ENCODE measurements at regions not wholly inside any gene's neighbourhood (a gene's known extent, or its start where the extent isn't known, plus 50 kb on each side); places are given as distances from the start of the nearest gene placed in this dataset.

GRCh38 chr16:64149756-64150155, 972.1 kb downstream of the CDH11 start:
- RAD21 ChIA-PET (ENCODE audit: unreplicated experiment) = no interaction called here
- H3K36me3 ChIP-seq (ENCODE audit: control insufficient read depth in 2 of 2, insufficient read depth in 2 of 2, low read length in 1 of 2) = no peaks in the 10 kb centered on the region
- no TSS peak for BruUV-seq (replicated peaks)
- no peak overlapping the region for H3K4me2 ChIP-seq (ENCODE audit: control insufficient read depth, insufficient read depth)
- no peak overlapping the region for H3K4me3 ChIP-seq
- POLR2A ChIA-PET = no interaction called here
- ATAC-seq = no peak
- H3K9ac ChIP-seq (ENCODE audit: control insufficient read depth, insufficient read depth, low read length) = no peak overlapping the region
- no peak overlapping the region for H3K27ac ChIP-seq (ENCODE audit: control insufficient read depth, insufficient read depth)
- no peaks in the 10 kb centered on the region for H3K9me3 ChIP-seq (replicated peaks; ENCODE audit: control insufficient read depth, insufficient read depth, low read length)
- no peaks in the 10 kb centered on the region for H3K4me1 ChIP-seq (ENCODE audit: control insufficient read depth, insufficient read depth, low read length)
- H3K79me2 ChIP-seq (ENCODE audit: control insufficient read depth, insufficient read depth, low read length) = no peaks in the 10 kb centered on the region
- SMC1A ChIA-PET (ENCODE audit: uncharacterized antibody, unreplicated experiment) = no interaction called here
- DNase-seq (ENCODE audit: low read depth, low spot score) = no peak
- H3K27me3 ChIP-seq (replicated peaks in 1 of 2; ENCODE audit: control insufficient read depth in 2 of 2, insufficient read depth in 2 of 2, low read length in 1 of 2) = no peaks in the 10 kb centered on the region
- in situ Hi-C loops (cut with MboI) = no loop called here
- CTCF ChIA-PET = no interaction called here
- TF ChIP-seq JUNB (IDR thresholded peaks at IDR 0.05) = no peak
- TF ChIP-seq, protein P1, sequence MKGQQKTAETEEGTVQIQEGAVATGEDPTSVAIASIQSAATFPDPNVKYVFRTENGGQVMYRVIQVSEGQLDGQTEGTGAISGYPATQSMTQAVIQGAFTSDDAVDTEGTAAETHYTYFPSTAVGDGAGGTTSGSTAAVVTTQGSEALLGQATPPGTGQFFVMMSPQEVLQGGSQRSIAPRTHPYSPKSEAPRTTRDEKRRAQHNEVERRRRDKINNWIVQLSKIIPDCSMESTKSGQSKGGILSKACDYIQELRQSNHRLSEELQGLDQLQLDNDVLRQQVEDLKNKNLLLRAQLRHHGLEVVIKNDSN (IDR thresholded peaks at IDR 0.05; ENCODE audit: borderline replicate concordance, extremely low read length, insufficient read depth, low read depth, low read length) = no peak
- TF ChIP-seq RFX5 (IDR thresholded peaks at IDR 0.05; ENCODE audit: low read depth, low read length) = no peak
- no peak for TF ChIP-seq RELA (IDR thresholded peaks at IDR 0.05; ENCODE audit: borderline replicate concordance, partially characterized antibody)
- no peak overlapping the region for H2AFZ ChIP-seq (ENCODE audit: control insufficient read depth, low read depth, low read length)
- intact Hi-C loops (cut with micrococcal nuclease; ENCODE audit: unreplicated experiment) = no loop called here
- 0% methylated on average over 2 of the region's 2 CpGs for WGBS (ENCODE audit: insufficient coverage, insufficient replicate concordance, low lambda C conversion rate, missing lambda C conversion rate)
- H4K20me1 ChIP-seq (ENCODE audit: control insufficient read depth, insufficient read depth) = no peaks in the 10 kb centered on the region
- no peak for FAIRE-seq

DNA sequence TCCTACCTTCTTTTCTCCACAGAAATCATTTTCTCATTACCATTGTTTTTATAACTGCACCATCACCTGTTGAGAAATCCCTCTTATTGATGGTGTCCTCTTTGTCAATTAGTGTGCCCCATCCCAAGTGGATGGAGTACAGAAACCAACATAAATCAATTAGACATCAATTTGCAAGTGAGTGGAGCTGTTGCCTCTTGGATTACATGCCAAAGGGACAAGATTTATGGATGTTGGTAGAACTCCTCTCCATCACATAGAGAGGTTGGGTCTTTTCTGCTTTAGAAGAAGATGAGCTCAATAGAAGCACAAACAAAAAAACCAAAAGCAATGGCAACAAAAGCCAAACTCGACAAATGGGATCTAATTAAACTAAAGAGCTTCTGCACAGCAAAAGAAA, 973.5 kb downstream of the CDH11 start:
- Histone ChIP-seq H3K4me3 (no peak overlapping the region), H3K79me2 (ENCODE audit: control insufficient read depth, insufficient read depth, low read length) (no peaks in the 10 kb centered on the region), H3K4me1 (ENCODE audit: control insufficient read depth, insufficient read depth, low read length) (no peaks in the 10 kb centered on the region), H3K27me3 (replicated peaks in 1 of 2; ENCODE audit: control insufficient read depth in 2 of 2, insufficient read depth in 2 of 2, low read length in 1 of 2) (no peaks in the 10 kb centered on the region), H4K20me1 (ENCODE audit: control insufficient read depth, insufficient read depth) (no peaks in the 10 kb centered on the region), H3K27ac (ENCODE audit: control insufficient read depth, insufficient read depth) (no peak overlapping the region), H3K4me2 (ENCODE audit: control insufficient read depth, insufficient read depth) (no peak overlapping the region), H2AFZ (ENCODE audit: control insufficient read depth, low read depth, low read length) (no peak overlapping the region), H3K9me3 (replicated peaks; ENCODE audit: control insufficient read depth, insufficient read depth, low read length) (no peaks in the 10 kb centered on the region), H3K36me3 (ENCODE audit: control insufficient read depth in 2 of 2, insufficient read depth in 2 of 2, low read length in 1 of 2) (no peaks in the 10 kb centered on the region), H3K9ac (ENCODE audit: control insufficient read depth, insufficient read depth, low read length) (no peak overlapping the region)
- ChIA-PET SMC1A (ENCODE audit: uncharacterized antibody, unreplicated experiment) (no interaction called here), CTCF (no interaction called here), RAD21 (ENCODE audit: unreplicated experiment) (no interaction called here), POLR2A (no interaction called here)
- no peak for ATAC-seq
- no TSS peak for BruUV-seq (replicated peaks)
- in situ Hi-C loops (cut with MboI) = no loop called here
- DNase-seq (ENCODE audit: low read depth, low spot score) = no peak
- 0% methylated on average over 1 of the region's 1 CpG for WGBS (ENCODE audit: insufficient coverage, insufficient replicate concordance, low lambda C conversion rate, missing lambda C conversion rate)
- no peak for FAIRE-seq
- intact Hi-C loops (cut with micrococcal nuclease; ENCODE audit: unreplicated experiment) = no loop called here
- TF ChIP-seq RELA (IDR thresholded peaks at IDR 0.05; ENCODE audit: borderline replicate concordance, partially characterized antibody) (no peak), STAT1 (conservative IDR thresholded peaks at IDR 0.05) (no peak), LARP7 (IDR thresholded peaks at IDR 0.05) (no peak), RB1 (IDR thresholded peaks at IDR 0.05; ENCODE audit: borderline replicate concordance) (no peak), STAT3 (IDR thresholded peaks at IDR 0.05; ENCODE audit: low read depth, low read length) (no peak), CHD4 (IDR thresholded peaks at IDR 0.05) (no peak), EP300 (IDR thresholded peaks at IDR 0.05; ENCODE audit: borderline replicate concordance in 1 of 2, control insufficient read depth in 1 of 2, low read depth in 2 of 2, low read length in 2 of 2) (no peak), RUNX3 (IDR thresholded peaks at IDR 0.05; ENCODE audit: low read length) (no peak), MYB (IDR thresholded peaks at IDR 0.05; ENCODE audit: borderline replicate concordance, low read depth, low read length) (no peak), SP1 (IDR thresholded peaks at IDR 0.05; ENCODE audit: low read depth, low read length) (no peak), SKIL (IDR thresholded peaks at IDR 0.05; ENCODE audit: low read depth, poor library complexity, severe bottlenecking) (no peak), TCF3 (IDR thresholded peaks at IDR 0.05; ENCODE audit: borderline replicate concordance, insufficient read depth, low read depth, low read length) (no peak), JUNB (IDR thresholded peaks at IDR 0.05) (no peak), MEF2B (IDR thresholded peaks at IDR 0.05; ENCODE audit: partially characterized antibody, poor library complexity, severe bottlenecking) (no peak)
- TF ChIP-seq, protein P1 (IDR thresholded peaks at IDR 0.05; ENCODE audit: borderline replicate concordance, extremely low read length, insufficient read depth, low read depth, low read length) = no peak
